Motor neuron (in vitro differentiated cells): ENCODE measurements at regions not wholly inside any gene's neighbourhood (a gene's known extent, or its start where the extent isn't known, plus 50 kb on each side); places are given as distances from the start of the nearest gene placed in this dataset.
"Not testable (repeated sequence)": the region's sequence is repeated elsewhere in the genome, so short reads cannot be mapped to it uniquely, and the experiment has no call there.

Source experiments
- ATAC-seq, 8 experiments: fragments of 200-7000 bp; cut with Tn5 transposase; replicated peaks in 6 of 8; 2 replicates each; pipeline ENCODE4 v1.8.0; 2021; ENCODE audit warnings: mild to moderate bottlenecking in 8 of 8, moderate library complexity in 8 of 8
- H3K27ac ChIP-seq, 2 donors: fragments of 250-450 bp; sonication (Bioruptor Pico); 2 replicates each; pipeline ENCODE4 v1.9.0; 2021; ENCODE audit warnings: antibody characterized with exemption in 2 of 2, mild to moderate bottlenecking in 2 of 2, moderate library complexity in 1 of 2
- H3K4me1 ChIP-seq, 2 donors: fragments of 250-450 bp; sonication (Bioruptor Pico); replicated peaks in 1 of 2; 2 replicates each; pipeline ENCODE4 v1.6.1; 2021; ENCODE audit warnings: antibody characterized with exemption in 2 of 2, mild to moderate bottlenecking in 2 of 2, moderate library complexity in 1 of 2
- H3K4me3 ChIP-seq, 5 donors: fragments of 250-450 bp; sonication (Bioruptor Pico); 2 replicates each; pipeline ENCODE4 v1.9.0; 2021; ENCODE audit warnings: antibody characterized with exemption in 5 of 5, mild to moderate bottlenecking in 5 of 5, moderate library complexity in 4 of 5
- WGBS, 10 experiments: fragments of 450-650 bp; shearing (Covaris generic); methylation state at CpG; one replicate each; pipeline ENCODE4 v1.0.0; 2022; 5-methylcytosine and 5-hydroxymethylcytosine counted together
- in situ Hi-C, 9 experiments: fragments of 400-800 bp; cut with MboI; loops; one replicate each; pipeline ENCODE4 v1.15.0; 2021; ENCODE audit warnings: low sequenced_read_pairs in 9 of 9, low pct_unique_long_range_greater_than_20kb in 2 of 9; ENCODE audit not compliant: unreplicated experiment in 9 of 9

GRCh38 chr12:56872366-56872765, 61.8 kb downstream of the SDR9C7 start:
- no peak overlapping the region for H3K4me3 ChIP-seq
- H3K27ac ChIP-seq: no peak overlapping the region
- peaks cover 0 to 7% of the 10 kb centered on the region in 2 donors for H3K4me1 ChIP-seq
- in situ Hi-C loops: no loop called here
- no peak for ATAC-seq

GRCh38 chr12:56867216-56867615, 67.0 kb downstream of the SDR9C7 start:
- no peak overlapping the region for H3K4me3 ChIP-seq
- ATAC-seq: no peak
- WGBS, 10 experiments: 0 to 55% (median 33%) methylated on average over 1 of the region's 1 CpG; no CpG with 5 or more reads in 3 of the 10 experiments
- no peak overlapping the region for H3K27ac ChIP-seq
- no peaks in the 10 kb centered on the region for H3K4me1 ChIP-seq
- in situ Hi-C loops: no loop called here

DNA sequence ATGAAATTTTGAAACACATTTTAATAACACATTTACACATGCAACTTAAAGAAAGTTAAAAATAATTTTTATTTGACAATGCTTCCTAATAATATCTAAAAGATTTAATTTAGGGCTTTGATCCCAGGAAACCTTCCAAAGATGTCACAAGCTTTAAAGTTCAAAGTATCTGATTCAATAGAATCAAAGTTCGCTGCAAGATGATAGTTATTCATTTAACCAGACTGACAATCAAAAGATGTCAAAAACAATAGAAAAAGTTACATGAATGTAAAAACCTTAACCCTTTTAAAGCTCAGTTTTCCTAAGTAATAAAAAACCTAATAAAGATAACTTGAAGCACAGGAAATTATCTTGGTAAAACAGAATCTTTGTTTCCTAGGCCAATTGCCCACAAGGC, 67.7 kb downstream of the SDR9C7 start:
- WGBS, 10 experiments: 22 to 100% (median 61%) methylated on average over 1 of the region's 1 CpG
- no peak for ATAC-seq
- no peaks in the 10 kb centered on the region for H3K4me1 ChIP-seq
- H3K27ac ChIP-seq: no peak overlapping the region
- no peak overlapping the region for H3K4me3 ChIP-seq
- in situ Hi-C loops: no loop called here

GRCh38 chr12:56864318-56864717, 69.9 kb downstream of the SDR9C7 start:
- 0 to 100% (median 63%) methylated on average over 1 to 2 of the region's 2 CpGs; no CpG with 5 or more reads in 2 of the 10 experiments for WGBS, 10 experiments
- Histone ChIP-seq H3K4me1 (no peaks in the 10 kb centered on the region), H3K4me3 (no peak overlapping the region), H3K27ac (no peak overlapping the region)
- no peak for ATAC-seq
- in situ Hi-C loops: no loop called here

- no peak for ATAC-seq
- in situ Hi-C loops: no loop called here
- H3K4me1 ChIP-seq: no peaks in the 10 kb centered on the region
- no peak overlapping the region for H3K4me3 ChIP-seq
- H3K27ac ChIP-seq: no peak overlapping the region
Measured at GRCh38 chr12:56863789-56864188, 70.4 kb downstream of the SDR9C7 start.

GRCh38 chr12:56862264-56862663, 71.9 kb downstream of the SDR9C7 start:
- no peak overlapping the region for H3K27ac ChIP-seq
- H3K4me1 ChIP-seq: no peaks in the 10 kb centered on the region
- ATAC-seq: no peak
- H3K4me3 ChIP-seq: no peak overlapping the region
- WGBS, 10 experiments: 0 to 100% (median 33%) methylated on average over 1 to 2 of the region's 2 CpGs; no CpG with 5 or more reads in 3 of the 10 experiments
- in situ Hi-C loops: no loop called here

GRCh38 chr12:56853392-56853978, 80.7 kb downstream of the SDR9C7 start:
- ATAC-seq, in situ Hi-C loops, H3K4me1 ChIP-seq, H3K4me3 ChIP-seq, H3K27ac ChIP-seq: not testable (repeated sequence)
- WGBS, 10 experiments: 50 to 100% (median 74%) methylated on average over 2 to 7 of the region's 8 CpGs; no CpG with 5 or more reads in 4 of the 10 experiments

DNA sequence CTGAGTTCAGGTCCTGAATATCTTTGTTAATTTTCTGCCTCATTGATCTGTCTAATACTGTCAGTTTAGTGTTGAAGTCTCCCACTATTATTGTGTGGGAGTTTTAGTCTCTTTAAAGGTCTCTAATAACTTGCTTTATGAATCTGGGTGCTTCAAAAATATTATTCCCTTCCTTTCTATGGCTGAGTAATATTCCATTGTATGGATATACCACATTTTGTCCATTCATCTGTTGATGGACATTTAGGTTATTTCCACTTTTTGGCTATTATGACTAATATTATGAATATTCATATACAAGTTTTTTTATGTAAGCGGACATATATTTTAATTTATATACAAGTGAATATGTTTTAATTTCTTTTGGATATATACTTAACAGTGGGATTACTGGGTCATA, 82.7 kb downstream of the SDR9C7 start:
- no peak overlapping the region for H3K4me3 ChIP-seq
- in situ Hi-C loops: no loop called here
- WGBS, 10 experiments: 0 to 100% (median 100%) methylated on average over 1 of the region's 1 CpG; no CpG with 5 or more reads in 1 of the 10 experiments
- H3K4me1 ChIP-seq: no peaks in the 10 kb centered on the region
- H3K27ac ChIP-seq: no peak overlapping the region
- no peak for ATAC-seq

- Histone ChIP-seq H3K27ac (no peak overlapping the region), H3K4me3 (no peak overlapping the region), H3K4me1 (no peaks in the 10 kb centered on the region)
- in situ Hi-C loops: no loop called here
- no peak for ATAC-seq
- 0 to 90% (median 60%) methylated on average over 1 to 5 of the region's 8 CpGs; no CpG with 5 or more reads in 1 of the 10 experiments for WGBS, 10 experiments
Measured at GRCh38 chr12:56840922-56841321, 77.8 kb downstream of the HSD17B6 start.

DNA sequence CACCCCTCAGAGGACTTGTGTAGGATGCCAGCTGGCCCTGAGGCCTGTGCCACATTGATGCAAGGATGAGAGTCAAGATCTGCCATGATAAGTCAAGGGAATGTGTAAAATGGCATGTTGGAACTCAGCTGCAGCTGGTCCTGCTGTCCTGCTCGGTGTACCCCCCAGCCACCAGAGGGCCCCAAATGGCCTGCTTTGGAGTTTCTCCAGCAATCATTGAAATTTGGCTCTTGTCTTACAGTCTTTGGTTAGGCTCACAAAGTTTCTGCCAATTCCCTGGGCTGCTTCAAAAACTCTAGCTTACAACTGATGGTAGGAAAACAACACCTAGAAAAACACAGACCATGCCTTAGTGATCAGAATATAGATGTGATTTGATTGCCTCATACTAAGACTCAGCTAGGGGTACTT, 76.8 kb downstream of the HSD17B6 start:
- H3K4me1 ChIP-seq: no peaks in the 10 kb centered on the region
- no peak overlapping the region for H3K27ac ChIP-seq
- 0 to 60% (median 23%) methylated on average over 1 of the region's 1 CpG; no CpG with 5 or more reads in 4 of the 10 experiments for WGBS, 10 experiments
- in situ Hi-C loops: loop anchor here in 1 of 9 experiments (10.0 kb wide), 2 partner anchors 85 to 145 kb away; partner anchors contain the start of gene PRIM1
- ATAC-seq: peak in 3 of 8 experiments; percentile 70 to 83 (median 72)
- H3K4me3 ChIP-seq: no peak overlapping the region

- Histone ChIP-seq H3K4me1 (no peaks in the 10 kb centered on the region), H3K27ac (no peak overlapping the region), H3K4me3 (no peak overlapping the region)
- no peak for ATAC-seq
- in situ Hi-C loops: loop anchor here in 1 of 9 experiments (10.0 kb wide), 2 partner anchors 85 to 145 kb away; partner anchors contain the start of gene PRIM1
Measured at GRCh38 chr12:56839489-56839848, 76.3 kb downstream of the HSD17B6 start.

DNA sequence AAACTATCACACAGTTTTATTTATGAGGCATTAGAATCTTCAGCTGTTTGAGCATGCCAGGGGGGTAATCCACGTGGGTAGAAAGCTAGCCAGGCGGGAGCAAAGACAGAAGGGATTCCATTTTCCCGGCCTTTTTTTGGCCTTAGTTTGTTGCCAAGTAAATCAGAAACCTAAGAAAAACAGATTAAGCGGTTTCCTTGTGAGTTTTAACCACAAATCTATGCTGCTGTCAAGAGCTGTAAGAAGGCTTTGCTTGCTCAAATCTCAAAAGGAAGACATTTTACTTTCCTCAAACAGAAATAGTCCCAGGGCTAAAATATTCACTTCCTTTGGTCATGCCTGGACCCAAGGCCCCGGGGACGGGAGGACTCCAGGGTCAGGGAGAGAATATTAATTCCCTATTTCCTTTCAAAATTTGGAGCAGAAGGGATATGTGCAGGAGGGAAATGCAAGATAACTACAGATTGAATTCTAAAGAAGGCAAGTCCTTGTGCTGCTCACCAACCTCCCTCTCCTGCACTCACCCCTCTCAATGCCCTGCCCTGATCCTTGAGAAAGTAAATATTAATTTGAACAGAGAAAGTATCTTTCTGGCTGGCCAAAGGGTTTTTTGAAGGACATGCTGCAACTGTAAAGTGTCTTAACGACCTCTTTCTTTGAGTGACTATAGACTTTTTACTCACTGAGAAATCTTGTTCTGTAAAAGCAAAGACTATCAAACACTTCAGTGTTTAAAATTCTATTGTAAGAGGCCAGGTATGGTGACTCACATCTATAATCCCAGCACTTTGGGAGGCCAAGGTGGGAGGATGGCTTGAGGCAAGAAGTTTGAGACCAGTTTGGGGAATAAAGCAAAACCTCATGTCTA, 75.7 kb downstream of the HSD17B6 start:
- WGBS, 10 experiments: 11 to 82% (median 56%) methylated on average over 1 to 7 of the region's 7 CpGs
- Histone ChIP-seq H3K4me1 (no peaks in the 10 kb centered on the region), H3K27ac (no peak overlapping the region), H3K4me3 (no peak overlapping the region)
- in situ Hi-C loops: loop anchor here in 1 of 9 experiments (10.0 kb wide), 2 partner anchors 84 to 146 kb away; partner anchors contain the start of gene PRIM1
- peak in 1 of 8 experiments; percentile 36 for ATAC-seq
